HepG2 (cell line): ENCODE measurements at regions not wholly inside any gene's neighbourhood (a gene's known extent, or its start where the extent isn't known, plus 50 kb on each side); places are given as distances from the start of the nearest gene placed in this dataset.

Source experiments
- ATAC-seq: fragments of 200-7000 bp; cut with Tn5 transposase; 3 replicates; pipeline ENCODE4 v1.9.1; 2020; ENCODE audit warnings: mild to moderate bottlenecking, moderate library complexity
- BruUV-seq: library from RNA; stranded (reverse); fragments of 400-500 nt; replicated peaks from 2 replicates; lab custom pipeline; 2021; lab: Mats Ljungman, UMichigan
- CTCF ChIA-PET: fragments of 300-600 bp; formaldehyde crosslinking; extraction: SDS; loops from one replicate; lab custom pipeline; 2021; ENCODE audit warnings: low total read pairs, inconsistent platforms, low intra/inter-chr PET ratio; lab: Yijun Ruan, JAX
- POLR2A ChIA-PET: fragments of 350-600 bp; sonication (Branson Sonifier 250); formaldehyde crosslinking; loops from one replicate; lab custom pipeline; 2020; ENCODE audit warnings: antibody characterized with exemption, inconsistent platforms; lab: Yijun Ruan, JAX
- DNase-seq: peaks from one replicate; pipeline ENCODE4 v3.0.0-alpha.2; 2015; ENCODE audit warnings: low spot score
- FAIRE-seq: peaks from 3 replicates; lab custom pipeline; 2011; peaks lifted over from hg19 to GRCh38; lab: Jason Lieb, UNC
- H2AFZ ChIP-seq: one replicate; pipeline ENCODE4 v1.6.1; 2011; ENCODE audit warnings: low read length, inconsistent platforms
- H3K27ac ChIP-seq: fragments of 300-600 bp; 3 replicates; pipeline ENCODE4 v1.8.0; 2011; ENCODE audit warnings: mixed run types, mild to moderate bottlenecking, mixed read lengths, low read length, inconsistent platforms; ENCODE audit not compliant: insufficient read depth; ENCODE audit errors: extremely low read length
- H3K27me3 ChIP-seq, 2 experiments: fragments of 200-600 bp in 1 of 2; 2 replicates in 1 of 2; 3 replicates in 1 of 2; pipeline versions ENCODE4 v1.6.0 to v1.8.0; 2011; ENCODE audit warnings: low read length in 2 of 2, mild to moderate bottlenecking in 2 of 2, moderate library complexity in 2 of 2, inconsistent platforms in 1 of 2; ENCODE audit not compliant: insufficient read depth in 2 of 2, control insufficient read depth in 1 of 2
- H3K36me3 ChIP-seq, 2 experiments: fragments of 200-600 bp in 1 of 2; replicated peaks in 1 of 2; 2 replicates in 1 of 2; 3 replicates in 1 of 2; pipeline versions ENCODE4 v1.5.1 to v1.8.0; 2011; ENCODE audit warnings: low read length in 2 of 2, inconsistent platforms in 1 of 2; ENCODE audit not compliant: insufficient read depth in 2 of 2, control insufficient read depth in 1 of 2
- H3K4me1 ChIP-seq: 2 replicates; pipeline ENCODE4 v1.5.1; 2012; ENCODE audit warnings: low read length, inconsistent platforms; ENCODE audit not compliant: insufficient read depth
- H3K4me2 ChIP-seq: 2 replicates; pipeline ENCODE4 v1.6.0; 2011; ENCODE audit warnings: low read depth, low read length, inconsistent platforms
- H3K4me3 ChIP-seq, 3 experiments: fragments of 200-600 bp in 1 of 3; sonication (generic), shearing (Covaris generic) in 1 of 3; replicated peaks in 1 of 3; 2 replicates each; pipeline ENCODE4 v1.5.1; 2011 to 2016; ENCODE audit warnings: low read length in 3 of 3, inconsistent platforms in 2 of 3, low read depth in 2 of 3, mild to moderate bottlenecking in 2 of 3, control low read depth in 1 of 3, mixed read lengths in 1 of 3; ENCODE audit not compliant: insufficient read depth in 1 of 3
- H3K79me2 ChIP-seq: one replicate; pipeline ENCODE4 v1.6.1; 2011; ENCODE audit warnings: low read length, inconsistent platforms; ENCODE audit not compliant: insufficient read depth
- H3K9ac ChIP-seq: 2 replicates; pipeline ENCODE4 v1.6.0; 2011; ENCODE audit warnings: mild to moderate bottlenecking, low read depth, low read length, inconsistent platforms; ENCODE audit not compliant: insufficient read depth
- H3K9me3 ChIP-seq: 2 replicates; pipeline ENCODE4 v1.5.1; 2012; ENCODE audit warnings: mild to moderate bottlenecking, low read length
- H4K20me1 ChIP-seq: 2 replicates; pipeline ENCODE4 v1.6.0; 2011; ENCODE audit warnings: inconsistent platforms, mild to moderate bottlenecking, low read length, moderate library complexity; ENCODE audit not compliant: insufficient read depth
- CCAR2 ChIP-seq: fragments of 200-400 bp; formaldehyde crosslinking; optimal IDR thresholded peaks from 2 replicates; pipeline ENCODE3; 2018; ENCODE audit warnings: low read depth, mild to moderate bottlenecking, low read length, moderate library complexity
- CENPT ChIP-seq: sonication (generic); formaldehyde crosslinking; IDR thresholded peaks from 2 replicates; pipeline ENCODE4 v1.8.0; 2022; ENCODE audit warnings: low read depth, mild to moderate bottlenecking, moderate library complexity, missing genetic modification reagents
- CREM ChIP-seq, 2 experiments: sonication (generic) in 1 of 2; formaldehyde crosslinking in 1 of 2; IDR thresholded peaks; 2 replicates each; pipeline versions ENCODE4 v1.4.0 to v1.6.1; 2016 to 2020; ENCODE audit warnings: antibody characterized with exemption in 1 of 2, mild to moderate bottlenecking in 1 of 2, missing genetic modification reagents in 1 of 2
- E2F2 ChIP-seq: sonication (generic); formaldehyde crosslinking; IDR thresholded peaks from 2 replicates; pipeline ENCODE4 v1.4.0; 2020; ENCODE audit warnings: missing genetic modification reagents, borderline replicate concordance
- ETV5 ChIP-seq: IDR thresholded peaks from 2 replicates; pipeline ENCODE4 v1.6.1; 2018; ENCODE audit warnings: missing biosample characterization, missing genetic modification reagents, inconsistent platforms, borderline replicate concordance
- HDAC1 ChIP-seq: sonication (generic); formaldehyde crosslinking; IDR thresholded peaks from 2 replicates; pipeline ENCODE4 v1.5.1; 2020; ENCODE audit warnings: mild to moderate bottlenecking, missing genetic modification reagents
- PHF5A ChIP-seq: IDR thresholded peaks from one replicate; pipeline ENCODE4 v1.6.1; 2018; ENCODE audit warnings: low read depth, missing genetic modification reagents; ENCODE audit not compliant: unreplicated experiment
- TGIF2 ChIP-seq: IDR thresholded peaks from 2 replicates; pipeline ENCODE4 v1.6.1; 2016; ENCODE audit warnings: control low read depth, missing compliant biosample characterization
- ZNF468 ChIP-seq: sonication (generic); formaldehyde crosslinking; IDR thresholded peaks from 2 replicates; pipeline ENCODE4 v1.8.0; 2022; ENCODE audit warnings: mild to moderate bottlenecking, moderate library complexity, missing genetic modification reagents
- ZNF878 ChIP-seq: sonication (generic); formaldehyde crosslinking; IDR thresholded peaks from 2 replicates; pipeline ENCODE4 v1.8.1; 2023; ENCODE audit warnings: mild to moderate bottlenecking, missing genetic modification reagents, moderate library complexity
- WGBS: methylation state at CpG from one replicate; pipeline ENCODE4 v1.1.6; 2017; ENCODE audit warnings: low lambda C conversion rate; 5-methylcytosine and 5-hydroxymethylcytosine counted together
- in situ Hi-C: cut with HindIII; loops from 2 replicates; pipeline ENCODE4 v1.10.0; 2017; ENCODE audit warnings: low pct_unique_long_range_greater_than_20kb; ENCODE audit not compliant: extremely low pct_ligation_motif_present
- intact Hi-C: fragments of 100-400 bp; cut with micrococcal nuclease; formaldehyde crosslinking; loops from one replicate; pipeline ENCODE4 v1.10.0; 2022; ENCODE audit not compliant: unreplicated experiment
- TF ChIP-seq, protein P1 (sequence below): sonication (generic); formaldehyde crosslinking; IDR thresholded peaks from 2 replicates; pipeline ENCODE4 v1.4.0; 2020; ENCODE audit warnings: missing genetic modification reagents
- TF ChIP-seq, protein P2 (sequence below): sonication (generic); formaldehyde crosslinking; conservative IDR thresholded peaks from 2 replicates; pipeline ENCODE4 v1.4.0; 2020; ENCODE audit warnings: missing genetic modification reagents

DNA sequence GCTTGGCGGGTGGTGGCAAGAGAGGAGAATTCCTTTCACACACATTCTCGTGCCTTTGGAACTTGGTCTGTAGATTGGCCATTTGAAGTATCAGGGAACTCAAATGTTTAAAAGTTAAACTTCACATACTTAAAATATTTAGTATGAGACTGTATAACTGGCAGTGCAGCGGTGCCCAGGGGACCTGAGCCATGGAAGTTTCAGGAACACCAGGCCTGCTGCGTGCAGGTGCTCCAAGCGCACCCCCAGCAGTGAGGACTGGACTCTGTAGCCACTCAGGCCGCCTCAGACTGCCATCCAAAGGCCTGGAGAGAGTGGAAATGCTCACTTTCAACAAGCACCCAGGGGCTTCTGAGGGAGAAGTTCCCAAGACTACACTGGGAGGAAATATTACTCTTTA, 273.5 kb upstream of the IRX2 start (continued):
- no peak for TF ChIP-seq E2F2

GRCh38 chr5:3024554-3024953, 273.1 kb upstream of the IRX2 start:
- no peak overlapping the region for H3K4me2 ChIP-seq
- CTCF ChIA-PET = no interaction called here
- no peak for DNase-seq
- H4K20me1 ChIP-seq = no peaks in the 10 kb centered on the region
- H3K9ac ChIP-seq = no peak overlapping the region
- no peaks in the 10 kb centered on the region for H3K36me3 ChIP-seq
- no peak for ATAC-seq
- H3K79me2 ChIP-seq = no peaks in the 10 kb centered on the region
- no peaks in the 10 kb centered on the region for H3K4me1 ChIP-seq
- no peak for TF ChIP-seq ZNF878 (CRISPR knock-in tag)
- no peak for TF ChIP-seq ZNF468 (CRISPR knock-in tag)
- no peak for TF ChIP-seq CENPT (CRISPR knock-in tag)
- TF ChIP-seq CREM (IDR thresholded peaks at IDR 0.05) = no peak
- no peak for TF ChIP-seq CREM (CRISPR knock-in tag; IDR thresholded peaks at IDR 0.05)
- TF ChIP-seq ETV5 (CRISPR knock-in tag) = no peak
- TF ChIP-seq TGIF2 (CRISPR knock-in tag) = no peak
- no peak for TF ChIP-seq CCAR2
- TF ChIP-seq, protein P1, sequence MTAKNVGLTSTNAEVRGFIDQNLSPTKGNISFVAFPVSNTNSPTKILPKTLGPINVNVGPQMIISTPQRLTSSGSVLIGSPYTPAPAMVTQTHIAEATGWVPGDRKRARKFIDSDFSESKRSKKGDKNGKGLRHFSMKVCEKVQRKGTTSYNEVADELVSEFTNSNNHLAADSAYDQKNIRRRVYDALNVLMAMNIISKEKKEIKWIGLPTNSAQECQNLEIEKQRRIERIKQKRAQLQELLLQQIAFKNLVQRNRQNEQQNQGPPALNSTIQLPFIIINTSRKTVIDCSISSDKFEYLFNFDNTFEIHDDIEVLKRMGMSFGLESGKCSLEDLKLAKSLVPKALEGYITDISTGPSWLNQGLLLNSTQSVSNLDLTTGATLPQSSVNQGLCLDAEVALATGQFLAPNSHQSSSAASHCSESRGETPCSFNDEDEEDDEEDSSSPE (CRISPR knock-in tag) = no peak
- TF ChIP-seq, protein P2, sequence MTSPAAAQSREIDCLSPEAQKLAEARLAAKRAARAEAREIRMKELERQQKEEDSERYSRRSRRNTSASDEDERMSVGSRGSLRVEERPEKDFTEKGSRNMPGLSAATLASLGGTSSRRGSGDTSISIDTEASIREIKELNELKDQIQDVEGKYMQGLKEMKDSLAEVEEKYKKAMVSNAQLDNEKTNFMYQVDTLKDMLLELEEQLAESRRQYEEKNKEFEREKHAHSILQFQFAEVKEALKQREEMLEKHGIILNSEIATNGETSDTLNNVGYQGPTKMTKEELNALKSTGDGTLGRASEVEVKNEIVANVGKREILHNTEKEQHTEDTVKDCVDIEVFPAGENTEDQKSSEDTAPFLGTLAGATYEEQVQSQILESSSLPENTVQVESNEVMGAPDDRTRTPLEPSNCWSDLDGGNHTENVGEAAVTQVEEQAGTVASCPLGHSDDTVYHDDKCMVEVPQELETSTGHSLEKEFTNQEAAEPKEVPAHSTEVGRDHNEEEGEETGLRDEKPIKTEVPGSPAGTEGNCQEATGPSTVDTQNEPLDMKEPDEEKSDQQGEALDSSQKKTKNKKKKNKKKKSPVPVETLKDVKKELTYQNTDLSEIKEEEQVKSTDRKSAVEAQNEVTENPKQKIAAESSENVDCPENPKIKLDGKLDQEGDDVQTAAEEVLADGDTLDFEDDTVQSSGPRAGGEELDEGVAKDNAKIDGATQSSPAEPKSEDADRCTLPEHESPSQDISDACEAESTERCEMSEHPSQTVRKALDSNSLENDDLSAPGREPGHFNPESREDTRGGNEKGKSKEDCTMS (CRISPR knock-in tag) = no peak
- TF ChIP-seq PHF5A (CRISPR knock-in tag) = no peak
- no peak for TF ChIP-seq HDAC1 (CRISPR knock-in tag)
- in situ Hi-C loops = no loop called here
- no TSS peak for BruUV-seq
- intact Hi-C loops = no loop called here
- no peaks in the 10 kb centered on the region for H3K9me3 ChIP-seq
- no peak overlapping the region for H2AFZ ChIP-seq
- POLR2A ChIA-PET = no interaction called here
- no peak overlapping the region for H3K4me3 ChIP-seq
- H3K27me3 ChIP-seq = peaks cover 0 to 5% of the 10 kb centered on the region in 2 experiments; a peak in 1 of 5 replicates
- no peak for FAIRE-seq
- no peak overlapping the region for H3K27ac ChIP-seq
- WGBS = 8% methylated on average over 6 of the region's 9 CpGs
